CD4-positive, alpha-beta memory T cell (primary cell): ENCODE measurements at regions not wholly inside any gene's neighbourhood (a gene's known extent, or its start where the extent isn't known, plus 50 kb on each side); places are given as distances from the start of the nearest gene placed in this dataset.

Experiments used
- CTCF ChIA-PET: fragments of 350-600 bp; sonication (Branson Sonifier 250); formaldehyde crosslinking; loops from one replicate; lab custom pipeline; 2021; ENCODE audit warnings: inconsistent platforms; ENCODE audit not compliant: partially characterized antibody; lab: Charles Lee
- POLR2A ChIA-PET: fragments of 350-600 bp; sonication (Branson Sonifier 250); formaldehyde crosslinking; loops from one replicate; lab custom pipeline; 2021; ENCODE audit not compliant: partially characterized antibody; lab: Charles Lee
- DNase-seq, 5 donors: peaks; one replicate each; pipeline versions ENCODE4 v3.0.0 to v3.0.0-alpha.2; 2020 to 2022; ENCODE audit warnings: mixed read lengths in 1 of 5
- H3K27ac ChIP-seq: one replicate; pipeline ENCODE4 v1.7.0; 2013; ENCODE audit warnings: low read depth, low read length
- H3K27me3 ChIP-seq: 2 replicates; pipeline ENCODE4 v1.7.0; 2013; ENCODE audit warnings: mild to moderate bottlenecking, low read length, moderate library complexity; ENCODE audit not compliant: insufficient read depth
- H3K36me3 ChIP-seq: 2 replicates; pipeline ENCODE4 v1.7.0; 2013; ENCODE audit warnings: mild to moderate bottlenecking, low read length, moderate library complexity; ENCODE audit not compliant: insufficient read depth
- H3K4me1 ChIP-seq: 2 replicates; pipeline ENCODE4 v1.7.0; 2013; ENCODE audit warnings: mild to moderate bottlenecking, low read length, moderate library complexity; ENCODE audit not compliant: insufficient read depth
- H3K4me3 ChIP-seq, 2 donors: one replicate each; pipeline ENCODE4 v1.7.0; 2013; ENCODE audit warnings: low read length in 2 of 2, mild to moderate bottlenecking in 1 of 2
- H3K9me3 ChIP-seq, 2 donors: one replicate each; pipeline ENCODE4 v1.7.0; 2013; ENCODE audit warnings: low read length in 2 of 2, control low read depth in 1 of 2; ENCODE audit not compliant: control insufficient read depth in 1 of 2
- H3K27ac Mint-ChIP-seq, 7 donors: one replicate each; pipeline ENCODE4 v1.8.0; 2020 to 2021; ENCODE audit warnings: mixed read lengths in 7 of 7, mild to moderate bottlenecking in 6 of 7, inconsistent platforms in 3 of 7, moderate library complexity in 3 of 7
- H3K27me3 Mint-ChIP-seq, 2 donors: one replicate each; pipeline ENCODE4 v1.8.0; 2020 to 2021; ENCODE audit warnings: mixed read lengths in 2 of 2
- H3K36me3 Mint-ChIP-seq, 2 donors: one replicate each; pipeline ENCODE4 v1.8.0; 2020 to 2021; ENCODE audit warnings: mixed read lengths in 2 of 2, inconsistent platforms in 1 of 2, mild to moderate bottlenecking in 1 of 2
- H3K4me1 Mint-ChIP-seq, 4 donors: one replicate each; pipeline ENCODE4 v1.8.0; 2020 to 2021; ENCODE audit warnings: mixed read lengths in 4 of 4, mild to moderate bottlenecking in 1 of 4
- H3K4me3 Mint-ChIP-seq, 8 donors: one replicate each; pipeline ENCODE4 v1.8.0; 2020 to 2021; ENCODE audit warnings: mixed read lengths in 8 of 8, mild to moderate bottlenecking in 7 of 8, moderate library complexity in 6 of 8, inconsistent platforms in 3 of 8
- H3K9me3 Mint-ChIP-seq, 8 donors: one replicate each; pipeline ENCODE4 v1.8.0; 2020 to 2021; ENCODE audit warnings: mixed read lengths in 8 of 8, mild to moderate bottlenecking in 5 of 8, inconsistent platforms in 3 of 8, moderate library complexity in 1 of 8
- intact Hi-C: fragments of 100-400 bp; cut with micrococcal nuclease; formaldehyde crosslinking; loops from one replicate; pipeline ENCODE4 v1.15.1; 2023

- H3K9me3 ChIP-seq, result no peaks in the 10 kb centered on the region
- no peak overlapping the region for H3K27ac Mint-ChIP-seq
- peaks cover 13 to 22% of the 10 kb centered on the region in 2 donors for H3K27me3 Mint-ChIP-seq
- intact Hi-C loops, result no loop called here
- H3K27me3 ChIP-seq, result no peaks in the 10 kb centered on the region
- POLR2A ChIA-PET, result no interaction called here
- no peak overlapping the region for H3K4me3 ChIP-seq
- no peaks in the 10 kb centered on the region for H3K4me1 Mint-ChIP-seq
- H3K36me3 ChIP-seq, result no peaks in the 10 kb centered on the region
- H3K4me3 Mint-ChIP-seq, result no peak overlapping the region
- no peaks in the 10 kb centered on the region for H3K36me3 Mint-ChIP-seq
- no peaks in the 10 kb centered on the region for H3K9me3 Mint-ChIP-seq
- no peak overlapping the region for H3K27ac ChIP-seq
- H3K4me1 ChIP-seq, result no peaks in the 10 kb centered on the region
- no peak for DNase-seq
- CTCF ChIA-PET, result no interaction called here
Observed at GRCh38 chr9:135295551-135296300, 183.9 kb upstream of the PPP1R26 start.

GRCh38 chr9:135296735-135297455 is 182.7 kb upstream of the PPP1R26 start:
- H3K27me3 Mint-ChIP-seq, result peaks cover 10 to 15% of the 10 kb centered on the region in 2 donors
- H3K4me3 Mint-ChIP-seq, result no peak overlapping the region
- no peaks in the 10 kb centered on the region for H3K9me3 ChIP-seq
- H3K36me3 ChIP-seq, result no peaks in the 10 kb centered on the region
- no peak overlapping the region for H3K27ac Mint-ChIP-seq
- no peak for DNase-seq
- ChIA-PET POLR2A (no interaction called here), CTCF (no interaction called here)
- H3K27me3 ChIP-seq, result no peaks in the 10 kb centered on the region
- H3K4me1 ChIP-seq, result no peaks in the 10 kb centered on the region
- H3K4me1 Mint-ChIP-seq, result no peaks in the 10 kb centered on the region
- no peaks in the 10 kb centered on the region for H3K36me3 Mint-ChIP-seq
- H3K4me3 ChIP-seq, result no peak overlapping the region
- H3K9me3 Mint-ChIP-seq, result no peaks in the 10 kb centered on the region
- no peak overlapping the region for H3K27ac ChIP-seq
- intact Hi-C loops, result no loop called here

- H3K4me3 Mint-ChIP-seq, result no peak overlapping the region
- no peaks in the 10 kb centered on the region for H3K27me3 ChIP-seq
Observed at GRCh38 chr9:135297456-135298075, 182.0 kb upstream of the PPP1R26 start.

GRCh38 chr9:135299239-135299590 is 180.4 kb upstream of the PPP1R26 start:
- Mint-ChIP-seq H3K4me3 (no peak overlapping the region), H3K4me1 (peaks cover 0 to 10% (median under 1%) of the 10 kb centered on the region in 4 donors), H3K27ac (peak overlapping the region in 1 of 7 donors; percentile 4), H3K9me3 (peaks cover 0 to 6% (median 0%) of the 10 kb centered on the region in 8 donors), H3K27me3 (peaks cover 12 to 14% of the 10 kb centered on the region in 2 donors), H3K36me3 (no peaks in the 10 kb centered on the region)
- no peaks in the 10 kb centered on the region for H3K27me3 ChIP-seq
- H3K9me3 ChIP-seq, result no peaks in the 10 kb centered on the region
- DNase-seq, result no peak
- ChIA-PET CTCF (no interaction called here), POLR2A (no interaction called here)
- intact Hi-C loops, result no loop called here
- H3K4me1 ChIP-seq, result no peaks in the 10 kb centered on the region
- no peaks in the 10 kb centered on the region for H3K36me3 ChIP-seq
- no peak overlapping the region for H3K27ac ChIP-seq
- no peak overlapping the region for H3K4me3 ChIP-seq

More at GRCh38 chr9:135297456-135298075, 182.0 kb upstream of the PPP1R26 start:
- Histone ChIP-seq H3K36me3 (no peaks in the 10 kb centered on the region), H3K4me3 (no peak overlapping the region), H3K4me1 (no peaks in the 10 kb centered on the region), H3K9me3 (no peaks in the 10 kb centered on the region), H3K27ac (no peak overlapping the region)
- Mint-ChIP-seq H3K36me3 (no peaks in the 10 kb centered on the region), H3K27me3 (peaks cover 10 to 12% of the 10 kb centered on the region in 2 donors), H3K4me1 (no peaks in the 10 kb centered on the region), H3K27ac (no peak overlapping the region), H3K9me3 (no peaks in the 10 kb centered on the region)
- CTCF ChIA-PET, result no interaction called here
- POLR2A ChIA-PET, result no interaction called here
- intact Hi-C loops, result no loop called here
- no peak for DNase-seq

- H3K4me3 ChIP-seq, result no peak overlapping the region
- Mint-ChIP-seq H3K4me3 (no peak overlapping the region), H3K9me3 (peaks cover 0 to 6% (median 0%) of the 10 kb centered on the region in 8 donors), H3K4me1 (peaks cover 0 to 10% (median under 1%) of the 10 kb centered on the region in 4 donors), H3K36me3 (no peaks in the 10 kb centered on the region), H3K27ac (no peak overlapping the region), H3K27me3 (peaks cover 12 to 14% of the 10 kb centered on the region in 2 donors)
- no peak overlapping the region for H3K27ac ChIP-seq
- CTCF ChIA-PET, result no interaction called here
- POLR2A ChIA-PET, result no interaction called here
- H3K9me3 ChIP-seq, result no peaks in the 10 kb centered on the region
- intact Hi-C loops, result no loop called here
- no peaks in the 10 kb centered on the region for H3K27me3 ChIP-seq
- DNase-seq, result no peak
- no peaks in the 10 kb centered on the region for H3K36me3 ChIP-seq
- no peaks in the 10 kb centered on the region for H3K4me1 ChIP-seq
Observed at GRCh38 chr9:135299651-135300345, 179.8 kb upstream of the PPP1R26 start.

GRCh38 chr9:135300346-135301141 is 179.0 kb upstream of the PPP1R26 start:
- DNase-seq, result no peak
- peaks cover 0 to 10% (median under 1%) of the 10 kb centered on the region in 4 donors for H3K4me1 Mint-ChIP-seq
- Histone ChIP-seq H3K4me1 (no peaks in the 10 kb centered on the region), H3K9me3 (no peaks in the 10 kb centered on the region), H3K27me3 (no peaks in the 10 kb centered on the region), H3K27ac (no peak overlapping the region), H3K4me3 (no peak overlapping the region), H3K36me3 (no peaks in the 10 kb centered on the region)
- POLR2A ChIA-PET, result no interaction called here
- CTCF ChIA-PET, result no interaction called here
- peaks cover 0 to 6% (median 0%) of the 10 kb centered on the region in 8 donors for H3K9me3 Mint-ChIP-seq
- intact Hi-C loops, result no loop called here
- no peak overlapping the region for H3K27ac Mint-ChIP-seq
- H3K27me3 Mint-ChIP-seq, result peaks cover 10 to 12% of the 10 kb centered on the region in 2 donors
- H3K36me3 Mint-ChIP-seq, result no peaks in the 10 kb centered on the region
- no peak overlapping the region for H3K4me3 Mint-ChIP-seq
